Stomach (tissue), 4 donors: ENCODE measurements at regions not wholly inside any gene's neighbourhood (a gene's known extent, or its start where the extent isn't known, plus 50 kb on each side); places are given as distances from the start of the nearest gene placed in this dataset.
"Not testable (repeated sequence)": the region's sequence is repeated elsewhere in the genome, so short reads cannot be mapped to it uniquely, and the experiment has no call there.

Source experiments
- EP300 ChIP-seq: sonication (generic); formaldehyde crosslinking; IDR thresholded peaks from one replicate; pipeline ENCODE4 v1.6.1; 2017; ENCODE audit warnings: antibody characterized with exemption
- POLR2A ChIP-seq, 4 donors: fragments of 450-650 bp; IDR thresholded peaks; one replicate each; pipeline ENCODE4 v1.6.1; 2016; ENCODE audit warnings: antibody characterized with exemption in 4 of 4, control low read depth in 2 of 4, mild to moderate bottlenecking in 1 of 4, moderate library complexity in 1 of 4
- POLR2AphosphoS5 ChIP-seq, 3 donors: sonication (generic); formaldehyde crosslinking; IDR thresholded peaks; one replicate each; pipeline ENCODE4 v1.6.1; 2016; ENCODE audit warnings: antibody characterized with exemption in 3 of 3
- TF ChIP-seq, protein P1 (sequence below), 7 experiments: fragments of 450-650 bp in 4 of 7; fragments of 200-600 bp in 3 of 7; sonication (generic) in 3 of 7; IDR thresholded peaks; one replicate each; pipeline ENCODE4 v1.5.1; 2016 to 2019; ENCODE audit warnings: antibody characterized with exemption in 7 of 7, control low read depth in 2 of 7, mild to moderate bottlenecking in 1 of 7

DNA sequence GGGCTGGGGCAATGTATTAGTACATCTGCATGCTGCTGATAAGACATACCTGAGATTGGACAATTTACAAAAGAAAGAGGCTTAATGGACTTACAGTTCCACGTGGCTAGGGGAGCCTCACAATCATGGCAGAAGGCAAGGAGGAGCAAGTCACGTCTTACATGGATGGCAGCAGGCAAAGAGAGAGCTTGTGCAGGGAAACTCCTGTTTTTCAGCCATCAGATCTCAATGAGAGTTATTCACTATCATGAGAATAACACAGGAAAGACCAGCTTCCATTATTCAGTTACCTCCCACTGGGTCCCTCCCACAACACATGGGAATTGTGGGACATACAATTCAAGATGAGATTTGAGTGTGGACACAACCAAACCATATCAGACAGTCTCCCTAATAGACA lies 504.2 kb upstream of the FANCL start:
- TF ChIP-seq, protein P1, sequence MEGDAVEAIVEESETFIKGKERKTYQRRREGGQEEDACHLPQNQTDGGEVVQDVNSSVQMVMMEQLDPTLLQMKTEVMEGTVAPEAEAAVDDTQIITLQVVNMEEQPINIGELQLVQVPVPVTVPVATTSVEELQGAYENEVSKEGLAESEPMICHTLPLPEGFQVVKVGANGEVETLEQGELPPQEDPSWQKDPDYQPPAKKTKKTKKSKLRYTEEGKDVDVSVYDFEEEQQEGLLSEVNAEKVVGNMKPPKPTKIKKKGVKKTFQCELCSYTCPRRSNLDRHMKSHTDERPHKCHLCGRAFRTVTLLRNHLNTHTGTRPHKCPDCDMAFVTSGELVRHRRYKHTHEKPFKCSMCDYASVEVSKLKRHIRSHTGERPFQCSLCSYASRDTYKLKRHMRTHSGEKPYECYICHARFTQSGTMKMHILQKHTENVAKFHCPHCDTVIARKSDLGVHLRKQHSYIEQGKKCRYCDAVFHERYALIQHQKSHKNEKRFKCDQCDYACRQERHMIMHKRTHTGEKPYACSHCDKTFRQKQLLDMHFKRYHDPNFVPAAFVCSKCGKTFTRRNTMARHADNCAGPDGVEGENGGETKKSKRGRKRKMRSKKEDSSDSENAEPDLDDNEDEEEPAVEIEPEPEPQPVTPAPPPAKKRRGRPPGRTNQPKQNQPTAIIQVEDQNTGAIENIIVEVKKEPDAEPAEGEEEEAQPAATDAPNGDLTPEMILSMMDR (IDR thresholded peaks at IDR 0.05) = not testable (repeated sequence)
- not testable (repeated sequence) for TF ChIP-seq EP300; POLR2AphosphoS5 (IDR thresholded peaks at IDR 0.05); POLR2A (IDR thresholded peaks at IDR 0.05)
